HFF-Myc (cell line): ENCODE measurements at regions not wholly inside any gene's neighbourhood (a gene's known extent, or its start where the extent isn't known, plus 50 kb on each side); places are given as distances from the start of the nearest gene placed in this dataset.

Experiments used
- DNase-seq: peaks from one replicate; pipeline ENCODE4 v3.0.0-alpha.2; 2011; ENCODE audit warnings: low read depth; ENCODE audit errors: extremely low read depth
- H3K4me3 ChIP-seq: replicated peaks from 2 replicates; pipeline ENCODE4 v1.5.1; 2011; ENCODE audit warnings: low read depth, mild to moderate bottlenecking, control low read depth, low read length
- TF ChIP-seq, protein P1 (sequence below): IDR thresholded peaks from 2 replicates; pipeline ENCODE4 v1.5.1; 2012; ENCODE audit warnings: mild to moderate bottlenecking, low read depth, low read length, control low read depth; ENCODE audit errors: missing control alignments

DNA sequence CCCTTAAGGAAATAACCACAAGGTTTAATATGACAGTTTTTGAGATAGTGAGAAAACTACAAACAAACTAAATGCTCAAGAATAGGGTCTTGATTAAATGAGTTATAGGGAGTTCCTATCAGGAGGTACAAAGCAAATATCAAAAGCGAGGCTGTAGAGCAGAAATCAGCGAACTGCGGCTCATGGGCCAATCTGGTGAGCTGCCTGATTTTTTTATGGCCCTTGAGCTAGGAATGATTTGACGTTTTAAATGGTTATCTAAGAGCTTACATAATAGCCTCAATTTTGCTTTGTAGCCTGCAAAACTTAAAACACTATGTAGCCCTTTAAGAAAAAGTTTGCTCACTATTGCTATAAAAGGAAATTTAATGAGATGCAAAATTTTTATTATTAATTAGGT is 62.2 kb downstream of the XCL2 start:
- TF ChIP-seq, protein P1, sequence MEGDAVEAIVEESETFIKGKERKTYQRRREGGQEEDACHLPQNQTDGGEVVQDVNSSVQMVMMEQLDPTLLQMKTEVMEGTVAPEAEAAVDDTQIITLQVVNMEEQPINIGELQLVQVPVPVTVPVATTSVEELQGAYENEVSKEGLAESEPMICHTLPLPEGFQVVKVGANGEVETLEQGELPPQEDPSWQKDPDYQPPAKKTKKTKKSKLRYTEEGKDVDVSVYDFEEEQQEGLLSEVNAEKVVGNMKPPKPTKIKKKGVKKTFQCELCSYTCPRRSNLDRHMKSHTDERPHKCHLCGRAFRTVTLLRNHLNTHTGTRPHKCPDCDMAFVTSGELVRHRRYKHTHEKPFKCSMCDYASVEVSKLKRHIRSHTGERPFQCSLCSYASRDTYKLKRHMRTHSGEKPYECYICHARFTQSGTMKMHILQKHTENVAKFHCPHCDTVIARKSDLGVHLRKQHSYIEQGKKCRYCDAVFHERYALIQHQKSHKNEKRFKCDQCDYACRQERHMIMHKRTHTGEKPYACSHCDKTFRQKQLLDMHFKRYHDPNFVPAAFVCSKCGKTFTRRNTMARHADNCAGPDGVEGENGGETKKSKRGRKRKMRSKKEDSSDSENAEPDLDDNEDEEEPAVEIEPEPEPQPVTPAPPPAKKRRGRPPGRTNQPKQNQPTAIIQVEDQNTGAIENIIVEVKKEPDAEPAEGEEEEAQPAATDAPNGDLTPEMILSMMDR, result no peak
- H3K4me3 ChIP-seq, result no peak overlapping the region
- DNase-seq, result no peak

DNA sequence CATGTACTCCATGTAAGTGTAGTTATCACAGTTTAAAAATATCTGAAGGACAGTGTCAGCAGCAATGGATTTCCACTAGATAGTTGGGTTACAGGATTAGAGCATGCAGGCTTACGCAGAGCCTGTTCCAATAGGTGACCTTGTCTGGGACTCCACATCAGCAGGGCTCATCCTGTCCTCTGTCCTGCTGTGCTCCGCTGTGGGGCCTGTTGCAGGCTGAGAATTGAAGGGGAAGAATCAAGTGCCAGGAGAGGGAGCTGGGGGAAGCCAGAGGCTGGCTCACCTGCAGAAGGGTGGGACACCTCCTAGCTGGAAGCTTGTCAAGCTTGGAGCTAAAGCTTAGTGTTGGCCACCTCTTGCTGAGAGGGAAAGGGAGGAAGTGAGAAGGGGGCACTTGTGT is 62.8 kb downstream of the XCL2 start:
- H3K4me3 ChIP-seq, result no peak overlapping the region
- TF ChIP-seq, protein P1, result no peak
- no peak for DNase-seq

DNA sequence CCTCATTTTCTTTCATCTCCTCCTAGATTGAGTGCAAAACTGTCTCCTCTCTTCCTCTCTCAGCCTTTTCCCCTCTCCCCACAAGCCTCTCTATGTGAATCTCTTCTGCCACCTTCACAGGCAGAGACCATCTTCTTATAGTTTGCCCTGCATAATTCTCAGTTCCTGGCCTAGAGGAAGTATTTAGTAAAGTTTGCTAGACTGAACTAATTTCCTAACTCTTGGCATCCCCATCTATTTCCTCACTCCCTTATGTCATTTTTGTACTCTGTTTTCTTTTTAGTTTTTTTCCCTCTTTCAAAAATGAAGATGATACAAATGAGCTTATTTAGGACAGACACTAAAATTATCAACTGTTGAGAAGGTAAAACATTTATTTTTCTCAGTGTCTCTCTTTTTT is 66.0 kb downstream of the XCL2 start:
- TF ChIP-seq, protein P1, result no peak
- no peak overlapping the region for H3K4me3 ChIP-seq
- no peak for DNase-seq

DNA sequence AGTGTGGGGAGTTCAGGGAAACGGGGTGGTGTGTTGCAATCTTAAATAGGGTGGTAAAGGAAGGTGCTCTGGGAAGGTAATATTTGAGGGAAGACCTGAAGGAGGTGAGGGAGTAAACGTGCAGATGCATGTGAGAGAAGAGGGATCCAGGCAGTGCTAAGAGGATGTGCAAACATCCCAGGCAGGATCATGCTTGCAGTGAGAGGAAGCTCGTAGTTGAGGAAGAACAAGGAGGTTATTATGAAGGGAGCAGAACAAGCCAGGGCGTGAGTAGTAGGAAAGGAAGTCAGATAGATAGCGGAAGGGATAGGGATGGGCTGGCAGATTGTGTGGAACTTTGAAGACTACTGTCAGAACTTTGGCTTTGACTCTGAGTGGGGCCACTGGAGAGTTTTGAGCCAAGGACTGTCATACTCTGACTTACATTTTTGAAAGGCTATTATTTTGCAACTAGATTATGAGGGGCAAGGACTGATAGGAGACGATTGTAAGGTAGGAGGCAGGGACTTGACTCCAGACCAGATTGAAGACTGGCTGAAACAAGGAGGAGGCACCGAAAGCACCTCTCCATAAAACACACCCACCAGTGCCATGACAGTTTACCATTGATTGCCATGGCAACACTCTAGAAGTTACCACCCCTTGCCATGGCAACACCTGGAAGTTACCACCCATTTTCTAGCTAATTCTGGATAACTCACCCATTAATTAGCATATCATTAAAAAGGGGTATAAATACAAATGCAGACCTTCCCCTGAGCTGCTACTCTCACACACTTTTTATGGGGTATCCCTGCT is 67.0 kb downstream of the XCL2 start:
- DNase-seq, result no peak
- no peak overlapping the region for H3K4me3 ChIP-seq
- TF ChIP-seq, protein P1, result no peak

DNA sequence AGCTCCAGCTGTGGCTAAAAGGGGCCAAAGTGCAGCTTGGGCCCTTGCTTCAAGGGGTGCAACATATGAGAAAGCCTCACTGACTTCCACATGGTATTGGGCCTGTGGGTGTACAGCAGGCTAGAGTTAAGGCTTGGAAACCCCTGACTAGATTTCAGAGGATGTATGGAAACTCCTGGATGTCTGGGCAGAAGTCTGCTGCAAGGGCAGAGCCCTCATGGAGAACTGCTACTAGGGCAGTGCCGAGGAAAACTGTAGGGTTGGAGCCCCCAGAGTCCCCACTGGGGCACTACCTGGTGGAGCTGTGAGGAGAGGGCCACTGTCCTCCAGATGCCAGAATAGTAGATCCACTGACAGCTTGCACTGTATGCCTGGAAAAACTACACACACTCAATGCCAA is 69.5 kb downstream of the XCL2 start:
- no peak overlapping the region for H3K4me3 ChIP-seq
- no peak for DNase-seq
- TF ChIP-seq, protein P1, result no peak

DNA sequence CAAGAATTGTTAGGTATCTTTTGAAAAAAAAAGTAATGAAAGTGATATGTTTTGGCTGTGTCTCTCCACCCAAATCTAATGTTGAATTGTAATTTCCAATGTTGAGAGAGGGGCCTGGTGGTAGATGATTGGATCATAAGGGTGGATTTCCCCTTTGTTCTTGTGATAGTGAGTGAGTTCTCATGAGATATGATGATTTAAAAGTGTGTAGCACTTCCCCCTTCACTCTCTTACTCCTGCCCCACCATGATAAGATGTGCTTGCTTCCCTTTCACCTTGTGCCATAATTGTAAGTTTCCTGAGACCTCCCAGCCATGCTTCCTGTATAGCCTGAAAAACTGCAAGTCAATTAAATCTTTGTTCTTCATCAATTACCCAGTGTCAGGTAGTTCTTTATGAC is 70.7 kb downstream of the XCL2 start:
- TF ChIP-seq, protein P1, result no peak
- DNase-seq, result no peak
- no peak overlapping the region for H3K4me3 ChIP-seq

DNA sequence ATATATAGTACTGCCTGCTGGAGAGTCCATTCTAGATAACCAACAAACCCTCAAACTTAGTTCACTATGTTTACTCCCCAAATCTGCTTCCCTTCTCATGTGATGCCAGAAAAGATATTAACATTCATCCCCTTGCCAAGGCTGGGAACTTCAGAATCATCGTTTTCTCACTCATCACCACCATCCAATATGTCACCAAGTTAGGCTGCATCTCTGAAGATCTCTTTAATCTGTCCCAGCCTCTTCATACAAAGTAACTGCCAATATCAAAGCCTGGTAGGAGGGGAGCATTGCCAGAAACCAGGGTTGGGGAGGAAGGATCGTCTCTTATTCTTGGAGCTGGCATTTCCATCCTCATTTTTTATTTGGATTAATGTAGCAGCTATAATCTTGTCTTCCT is 71.6 kb downstream of the XCL2 start:
- H3K4me3 ChIP-seq, result no peak overlapping the region
- TF ChIP-seq, protein P1, result no peak
- no peak for DNase-seq
